ENCODE measurements at regions not wholly inside any gene's neighbourhood (a gene's known extent, or its start where the extent isn't known, plus 50 kb on each side); places are given as distances from the start of the nearest gene placed in this dataset.

GRCh38 chr22:49066619-49067018, 761.1 kb downstream of the BRD1 start:
- dilution Hi-C loops (cut with HindIII; ENCODE audit: low sequenced_read_pairs, unreplicated experiment) = no loop called here
- Histone ChIP-seq H4K5ac (ENCODE audit: low read depth, low read length) (no peak overlapping the region), H3K18ac (ENCODE audit: low read depth, low read length) (no peak overlapping the region), H3K4me3 (ENCODE audit: insufficient read depth, low read depth, low read length) (no peak overlapping the region), H2AFZ (replicated peaks; ENCODE audit: low read length, poor library complexity) (no peak overlapping the region), H3K9me1 (ENCODE audit: insufficient read depth, low read length) (no peaks in the 10 kb centered on the region), H3K4ac (ENCODE audit: low read depth, low read length) (no peak overlapping the region), H3K56ac (ENCODE audit: extremely low read depth, insufficient read depth, low read length) (no peak overlapping the region), H2BK5ac (ENCODE audit: low read depth, low read length, poor library complexity, severe bottlenecking) (no peak overlapping the region), H4K20me1 (ENCODE audit: insufficient read depth, low read length) (no peaks in the 10 kb centered on the region), H3K27ac (ENCODE audit: insufficient read depth, low read length) (no peak overlapping the region), H2AK5ac (ENCODE audit: low read depth, low read length) (no peak overlapping the region), H4K8ac (ENCODE audit: low read depth in 2 of 2, low read length in 2 of 2) (no peak overlapping the region), H3K23ac (ENCODE audit: low read depth, low read length) (no peak overlapping the region), H3K36me3 (ENCODE audit: control insufficient read depth, insufficient read depth, low read length) (no peaks in the 10 kb centered on the region), H2BK20ac (ENCODE audit: low read depth, low read length) (no peak overlapping the region), H2AK9ac (replicated peaks; ENCODE audit: low read depth, low read length, poor library complexity) (no peak overlapping the region), H3K9me3 (ENCODE audit: control insufficient read depth, insufficient read depth, low read length) (peaks cover 19% of the 10 kb centered on the region), H4K91ac (ENCODE audit: insufficient read depth, low read depth, low read length) (no peak overlapping the region), H2BK120ac (ENCODE audit: low read depth, low read length) (no peak overlapping the region), H3K27me3 (ENCODE audit: control insufficient read depth, insufficient read depth, low read length) (no peaks in the 10 kb centered on the region), H3K14ac (replicated peaks; ENCODE audit: low read depth, low read length) (no peak overlapping the region), H3K4me1 (ENCODE audit: control insufficient read depth, insufficient read depth, low read length) (no peaks in the 10 kb centered on the region), H2BK15ac (ENCODE audit: low read depth, low read length) (no peak overlapping the region), H3K79me1 (ENCODE audit: low read depth in 1 of 2, low read length in 2 of 2) (no peaks in the 10 kb centered on the region), H3K4me2 (ENCODE audit: low read depth, low read length) (no peak overlapping the region), H3K9ac (ENCODE audit: low read depth, low read length) (no peak overlapping the region)
- intact Hi-C loops (cut with micrococcal nuclease) = no loop called here
- WGBS, 2 experiments (ENCODE audit: extremely low coverage in 2 of 2, insufficient read length in 1 of 2) = no CpG with 5 or more reads among the region's 9 CpGs
- TF ChIP-seq FOS (IDR thresholded peaks at IDR 0.05; ENCODE audit: low read depth, low read length) = no peak
- TF ChIP-seq BHLHE40 (IDR thresholded peaks at IDR 0.05; ENCODE audit: low read depth, low read length) = no peak
- no peak for TF ChIP-seq MAZ (IDR thresholded peaks at IDR 0.05; ENCODE audit: borderline replicate concordance, low read depth, low read length)
- TF ChIP-seq CEBPB (IDR thresholded peaks at IDR 0.05; ENCODE audit: low read depth, low read length) = no peak
- TF ChIP-seq USF2 (IDR thresholded peaks at IDR 0.05; ENCODE audit: low read depth, low read length) = no peak
- TF ChIP-seq CTCF (conservative IDR thresholded peaks at IDR 0.05; ENCODE audit: low read depth, low read length) = no peak
- TF ChIP-seq RFX5 (IDR thresholded peaks at IDR 0.05; ENCODE audit: low read depth, low read length) = no peak
- TF ChIP-seq RCOR1 (IDR thresholded peaks at IDR 0.05; ENCODE audit: insufficient replicate concordance, low read length) = no peak
- no peak for TF ChIP-seq MXI1 (IDR thresholded peaks at IDR 0.05; ENCODE audit: borderline replicate concordance, low read depth, low read length)
- ChIA-PET CTCF (no interaction called here), POLR2A (ENCODE audit: unreplicated experiment) (no interaction called here)
- no TSS peak for BruUV-seq (replicated peaks)
- in situ Hi-C loops (cut with MboI; ENCODE audit: low sequenced_read_pairs) = no loop called here
- DNase-seq (no peak), ATAC-seq (ENCODE audit: low read depth) (no peak)

All from IMR-90 (cell line).